HFFc6 (cell line): ENCODE measurements at regions not wholly inside any gene's neighbourhood (a gene's known extent, or its start where the extent isn't known, plus 50 kb on each side); places are given as distances from the start of the nearest gene placed in this dataset.
"Not testable (repeated sequence)": the region's sequence is repeated elsewhere in the genome, so short reads cannot be mapped to it uniquely, and the experiment has no call there.

Experiments used
- DNase-seq: peaks from one replicate; pipeline ENCODE4 v3.0.0-alpha.2; 2018
- H3K27ac Mint-ChIP-seq: 2 replicates; pipeline ENCODE4 v1.8.0; 2020; ENCODE audit warnings: mild to moderate bottlenecking, mixed read lengths
- H3K27me3 Mint-ChIP-seq: 2 replicates; pipeline ENCODE4 v1.8.0; 2021; ENCODE audit warnings: mild to moderate bottlenecking, moderate library complexity, mixed read lengths; ENCODE audit not compliant: insufficient read depth
- H3K36me3 Mint-ChIP-seq: 2 replicates; pipeline ENCODE4 v1.8.0; 2021; ENCODE audit warnings: low read depth, mixed read lengths
- H3K4me1 Mint-ChIP-seq: 2 replicates; pipeline ENCODE4 v1.8.0; 2020; ENCODE audit warnings: low read depth, mixed read lengths
- H3K4me3 Mint-ChIP-seq: 2 replicates; pipeline ENCODE4 v1.8.0; 2020; ENCODE audit warnings: mild to moderate bottlenecking, moderate library complexity, mixed read lengths
- H3K9me3 Mint-ChIP-seq: 2 replicates; pipeline ENCODE4 v1.8.0; 2020; ENCODE audit warnings: mild to moderate bottlenecking, mixed read lengths

GRCh38 chr1:120565396-120565795 is 150.6 kb downstream of the NBPF8 start:
- not testable (repeated sequence) for H3K27ac Mint-ChIP-seq, H3K36me3 Mint-ChIP-seq, H3K4me1 Mint-ChIP-seq, H3K27me3 Mint-ChIP-seq, H3K4me3 Mint-ChIP-seq, H3K9me3 Mint-ChIP-seq, DNase-seq

- H3K4me1 Mint-ChIP-seq, H3K4me3 Mint-ChIP-seq, H3K36me3 Mint-ChIP-seq, H3K27ac Mint-ChIP-seq, DNase-seq, H3K27me3 Mint-ChIP-seq, H3K9me3 Mint-ChIP-seq: not testable (repeated sequence)
These were observed 152.8 kb downstream of the NBPF8 start for GRCh38 chr1:120567620-120568019.

DNA sequence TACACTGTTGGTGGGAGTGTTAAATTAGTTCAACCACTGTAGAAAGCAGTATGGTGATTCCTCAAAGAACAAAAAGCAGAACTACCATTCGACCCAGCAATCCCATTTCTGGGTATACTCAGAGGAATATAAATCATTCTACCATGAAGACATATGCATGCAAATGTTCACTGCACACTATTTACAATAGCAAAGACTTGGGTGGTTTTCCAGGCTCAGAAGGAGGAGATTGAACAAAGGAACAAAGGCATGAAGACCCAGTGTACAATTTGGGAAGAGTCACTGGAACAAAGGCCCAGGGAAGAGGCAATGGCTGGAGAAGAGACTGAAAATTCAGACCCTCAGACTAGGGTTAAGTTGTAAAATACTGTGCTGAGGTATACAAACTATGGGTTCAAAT is 148.5 kb upstream of the NBPF26 start:
- H3K4me3 Mint-ChIP-seq, H3K27me3 Mint-ChIP-seq, DNase-seq, H3K9me3 Mint-ChIP-seq, H3K36me3 Mint-ChIP-seq, H3K4me1 Mint-ChIP-seq, H3K27ac Mint-ChIP-seq: not testable (repeated sequence)

DNA sequence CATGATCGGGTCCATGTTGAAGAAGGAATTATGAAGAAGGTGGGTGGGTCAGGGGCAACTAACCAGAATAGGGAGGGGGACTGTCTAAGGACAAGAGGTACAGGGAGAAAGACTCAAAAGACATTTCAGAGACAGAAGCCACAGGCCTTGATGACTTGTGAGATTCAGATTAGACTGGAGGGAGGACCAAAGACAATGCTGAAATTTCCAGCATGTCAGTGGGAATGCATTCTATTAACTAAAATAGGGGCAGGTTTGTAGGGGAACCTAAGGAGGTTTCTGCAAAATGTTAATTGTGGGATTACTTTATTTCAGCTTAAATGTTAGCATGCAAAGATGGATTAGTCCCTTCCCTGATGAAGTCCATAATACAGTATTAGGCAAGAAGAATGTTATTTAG is 141.6 kb upstream of the NBPF26 start:
- H3K36me3 Mint-ChIP-seq, H3K9me3 Mint-ChIP-seq, H3K27ac Mint-ChIP-seq, DNase-seq, H3K4me3 Mint-ChIP-seq, H3K27me3 Mint-ChIP-seq, H3K4me1 Mint-ChIP-seq: not testable (repeated sequence)

- not testable (repeated sequence) for H3K4me1 Mint-ChIP-seq, H3K9me3 Mint-ChIP-seq, H3K27ac Mint-ChIP-seq, DNase-seq, H3K4me3 Mint-ChIP-seq, H3K36me3 Mint-ChIP-seq, H3K27me3 Mint-ChIP-seq
These were observed 137.7 kb upstream of the NBPF26 start for GRCh38 chr1:120586053-120586452.

GRCh38 chr1:120588811-120589210 is 134.9 kb upstream of the NBPF26 start:
- DNase-seq, H3K4me1 Mint-ChIP-seq, H3K27ac Mint-ChIP-seq, H3K9me3 Mint-ChIP-seq, H3K27me3 Mint-ChIP-seq, H3K4me3 Mint-ChIP-seq, H3K36me3 Mint-ChIP-seq: not testable (repeated sequence)

DNA sequence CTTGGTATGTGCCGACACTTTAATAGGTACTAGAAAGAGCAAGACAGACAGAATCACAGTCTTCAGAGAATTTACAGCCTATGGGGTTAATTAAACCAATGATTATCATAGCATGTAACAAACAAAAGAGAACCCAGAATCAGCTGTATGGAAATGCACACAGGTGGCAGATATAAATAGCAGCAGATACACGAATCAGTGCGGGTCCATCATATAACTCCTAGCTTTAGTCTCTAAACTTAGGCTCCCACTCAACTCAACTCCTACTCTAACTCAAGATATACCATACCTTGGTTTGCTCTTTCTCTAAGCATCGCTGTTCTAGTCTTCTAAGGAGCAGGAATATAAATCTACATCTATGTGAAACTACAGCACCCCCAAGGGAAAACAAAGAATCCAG is 132.0 kb upstream of the NBPF26 start:
- H3K4me3 Mint-ChIP-seq, H3K27me3 Mint-ChIP-seq, H3K36me3 Mint-ChIP-seq, DNase-seq, H3K27ac Mint-ChIP-seq, H3K9me3 Mint-ChIP-seq, H3K4me1 Mint-ChIP-seq: not testable (repeated sequence)

GRCh38 chr1:120592943-120593342 is 130.8 kb upstream of the NBPF26 start:
- not testable (repeated sequence) for H3K27ac Mint-ChIP-seq, H3K9me3 Mint-ChIP-seq, H3K4me1 Mint-ChIP-seq, H3K4me3 Mint-ChIP-seq, H3K27me3 Mint-ChIP-seq, H3K36me3 Mint-ChIP-seq, DNase-seq

GRCh38 chr1:120593648-120594047 is 130.1 kb upstream of the NBPF26 start:
- H3K27ac Mint-ChIP-seq, H3K4me1 Mint-ChIP-seq, DNase-seq, H3K36me3 Mint-ChIP-seq, H3K27me3 Mint-ChIP-seq, H3K4me3 Mint-ChIP-seq, H3K9me3 Mint-ChIP-seq: not testable (repeated sequence)

DNA sequence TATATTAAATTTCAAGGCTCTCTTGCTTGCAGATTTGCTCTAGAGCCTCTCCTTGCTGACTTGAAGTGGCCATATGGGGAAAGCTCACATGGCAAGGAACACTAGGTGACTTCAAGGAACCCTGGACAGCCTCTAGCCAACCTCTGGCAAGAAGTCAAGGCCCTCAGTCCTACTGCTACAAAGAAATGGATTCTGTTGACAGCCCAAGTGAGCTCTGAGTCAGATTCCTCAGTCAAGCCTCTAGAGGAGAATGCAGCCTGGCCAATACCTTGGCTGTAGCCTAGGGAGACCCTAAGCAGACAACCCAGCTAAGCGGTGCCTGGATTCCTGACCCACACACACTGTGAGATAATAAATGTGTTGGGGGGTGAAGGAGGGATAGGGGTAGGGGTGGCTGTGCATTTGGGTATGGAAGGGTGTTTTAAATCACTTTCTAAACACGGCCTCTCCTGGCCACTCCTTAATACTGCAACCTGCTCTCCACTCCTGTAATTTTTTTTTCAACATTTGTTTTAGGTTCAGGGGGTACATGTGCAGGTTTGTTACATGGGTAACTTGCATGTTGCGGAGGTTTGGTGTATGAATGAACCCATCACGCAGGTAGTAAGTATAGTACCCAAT is 125.3 kb upstream of the NBPF26 start:
- H3K4me3 Mint-ChIP-seq, H3K36me3 Mint-ChIP-seq, DNase-seq, H3K27me3 Mint-ChIP-seq, H3K9me3 Mint-ChIP-seq, H3K4me1 Mint-ChIP-seq, H3K27ac Mint-ChIP-seq: not testable (repeated sequence)

- H3K27ac Mint-ChIP-seq, H3K4me3 Mint-ChIP-seq, H3K27me3 Mint-ChIP-seq, DNase-seq, H3K36me3 Mint-ChIP-seq, H3K9me3 Mint-ChIP-seq, H3K4me1 Mint-ChIP-seq: not testable (repeated sequence)
These were observed 124.2 kb upstream of the NBPF26 start for GRCh38 chr1:120599511-120599910.

DNA sequence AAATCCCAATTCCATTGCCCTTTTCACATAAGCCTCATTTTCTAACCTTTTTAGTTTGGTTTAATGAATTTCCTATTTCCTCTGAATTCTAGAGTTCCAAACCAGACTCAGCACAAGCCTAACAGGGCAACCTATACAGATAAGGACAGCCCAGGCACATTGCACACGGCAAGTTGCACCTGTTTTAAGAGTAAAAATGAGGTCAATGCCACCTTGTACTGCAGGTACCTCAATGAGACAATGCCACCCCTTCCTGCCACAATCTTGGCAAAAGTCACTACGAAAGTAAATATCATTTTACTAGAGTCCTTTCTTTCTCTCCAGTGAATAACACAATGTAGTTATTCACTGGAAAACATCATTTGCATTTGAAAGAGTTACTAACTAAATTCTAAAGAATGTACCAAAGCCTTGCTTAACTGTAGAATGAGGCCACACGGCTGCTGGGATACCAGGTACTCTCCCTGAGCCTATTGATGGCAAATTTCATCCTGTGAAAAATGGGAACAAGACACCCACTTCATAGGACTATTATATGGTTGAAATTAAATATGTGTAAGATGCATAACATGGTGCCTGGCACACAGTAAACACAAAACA is 123.2 kb upstream of the NBPF26 start:
- H3K27me3 Mint-ChIP-seq, H3K36me3 Mint-ChIP-seq, H3K4me3 Mint-ChIP-seq, DNase-seq, H3K4me1 Mint-ChIP-seq, H3K27ac Mint-ChIP-seq, H3K9me3 Mint-ChIP-seq: not testable (repeated sequence)

DNA sequence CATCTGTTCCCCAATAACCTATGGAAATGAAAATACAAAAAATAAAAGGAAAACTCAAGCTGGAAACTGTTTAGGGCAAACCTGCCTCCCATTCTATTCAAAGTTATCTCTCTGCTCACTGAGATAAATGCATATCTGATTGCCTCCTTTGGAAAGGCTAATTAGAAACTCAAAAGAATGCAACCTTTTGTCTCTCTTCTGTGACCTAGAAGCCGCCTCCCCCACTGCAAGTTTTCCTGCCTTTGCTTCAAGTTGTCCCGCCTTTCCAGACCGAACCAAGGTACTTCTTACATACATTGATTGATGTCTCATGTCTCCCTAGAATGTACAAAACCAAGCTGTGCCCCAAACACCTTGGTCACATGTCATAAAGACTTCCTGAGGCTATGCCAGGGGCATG is 115.9 kb upstream of the NBPF26 start:
- H3K4me3 Mint-ChIP-seq, H3K27me3 Mint-ChIP-seq, H3K36me3 Mint-ChIP-seq, DNase-seq, H3K9me3 Mint-ChIP-seq, H3K4me1 Mint-ChIP-seq, H3K27ac Mint-ChIP-seq: not testable (repeated sequence)

DNA sequence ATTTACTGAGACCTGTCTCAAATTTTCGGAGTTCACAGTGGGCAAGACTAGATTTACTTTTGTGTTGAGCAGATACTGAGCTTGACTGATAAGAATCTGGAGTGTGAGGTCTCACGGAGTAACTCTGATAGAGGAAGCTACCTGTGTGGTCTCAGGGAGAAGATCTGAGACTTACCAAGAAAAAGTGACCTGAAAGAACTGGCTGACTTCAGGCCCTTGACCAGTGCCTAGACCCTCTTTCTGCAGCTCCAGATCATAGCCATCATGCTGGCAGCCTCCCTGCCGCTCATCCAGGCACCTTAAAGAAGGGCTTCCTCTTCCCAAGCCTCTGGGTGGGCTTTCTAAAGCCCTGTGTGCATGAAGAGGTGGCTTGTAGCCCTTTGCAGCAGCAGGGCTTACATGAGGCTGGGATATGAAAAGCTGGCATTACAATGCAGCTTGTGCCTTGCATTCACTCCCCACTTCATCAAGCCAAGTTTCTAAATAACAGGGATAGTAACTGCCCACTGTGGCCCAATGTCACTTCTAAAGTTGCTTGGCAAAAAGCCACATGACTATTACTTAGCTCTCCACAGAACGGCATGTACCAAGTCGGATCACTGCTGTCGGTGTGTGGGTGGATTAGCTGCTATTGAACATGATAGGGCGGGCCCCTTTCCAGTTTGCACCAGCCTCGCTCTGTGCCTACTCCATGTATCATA is 115.3 kb upstream of the NBPF26 start:
- H3K9me3 Mint-ChIP-seq: not testable (repeated sequence)

More for the DNA sequence above, 115.3 kb upstream of the NBPF26 start:
- H3K36me3 Mint-ChIP-seq, H3K4me3 Mint-ChIP-seq, DNase-seq, H3K27me3 Mint-ChIP-seq, H3K4me1 Mint-ChIP-seq, H3K27ac Mint-ChIP-seq: not testable (repeated sequence)
